ENCODE measurements at regions not wholly inside any gene's neighbourhood (a gene's known extent, or its start where the extent isn't known, plus 50 kb on each side); places are given as distances from the start of the nearest gene placed in this dataset.

DNA sequence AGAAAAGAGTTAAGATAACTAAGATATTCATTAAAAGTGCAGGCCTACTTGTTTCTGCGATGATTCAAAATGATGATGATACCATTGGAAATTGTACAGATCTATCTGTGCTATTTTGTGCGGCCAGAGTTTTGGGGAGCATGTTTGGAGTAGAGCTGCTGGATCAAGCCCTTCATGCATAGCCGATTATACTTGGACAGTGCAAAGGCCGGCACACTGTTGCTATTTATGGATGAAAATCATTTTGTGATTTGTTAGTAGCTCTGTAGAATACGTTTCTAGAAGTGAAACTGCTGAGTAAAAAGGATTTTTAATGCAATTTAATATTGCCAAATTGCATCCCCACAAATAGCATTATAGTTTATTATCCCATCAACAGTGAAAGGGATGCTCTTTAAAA lies 82.1 kb upstream of the NMUR2 start:
- TF ChIP-seq, protein P1, sequence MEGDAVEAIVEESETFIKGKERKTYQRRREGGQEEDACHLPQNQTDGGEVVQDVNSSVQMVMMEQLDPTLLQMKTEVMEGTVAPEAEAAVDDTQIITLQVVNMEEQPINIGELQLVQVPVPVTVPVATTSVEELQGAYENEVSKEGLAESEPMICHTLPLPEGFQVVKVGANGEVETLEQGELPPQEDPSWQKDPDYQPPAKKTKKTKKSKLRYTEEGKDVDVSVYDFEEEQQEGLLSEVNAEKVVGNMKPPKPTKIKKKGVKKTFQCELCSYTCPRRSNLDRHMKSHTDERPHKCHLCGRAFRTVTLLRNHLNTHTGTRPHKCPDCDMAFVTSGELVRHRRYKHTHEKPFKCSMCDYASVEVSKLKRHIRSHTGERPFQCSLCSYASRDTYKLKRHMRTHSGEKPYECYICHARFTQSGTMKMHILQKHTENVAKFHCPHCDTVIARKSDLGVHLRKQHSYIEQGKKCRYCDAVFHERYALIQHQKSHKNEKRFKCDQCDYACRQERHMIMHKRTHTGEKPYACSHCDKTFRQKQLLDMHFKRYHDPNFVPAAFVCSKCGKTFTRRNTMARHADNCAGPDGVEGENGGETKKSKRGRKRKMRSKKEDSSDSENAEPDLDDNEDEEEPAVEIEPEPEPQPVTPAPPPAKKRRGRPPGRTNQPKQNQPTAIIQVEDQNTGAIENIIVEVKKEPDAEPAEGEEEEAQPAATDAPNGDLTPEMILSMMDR (IDR thresholded peaks at IDR 0.05): no peak
- TF ChIP-seq POLR2A (IDR thresholded peaks at IDR 0.05) (no peak), POLR2AphosphoS5 (IDR thresholded peaks at IDR 0.05) (no peak)
